Glomerular visceral epithelial cell (primary cell): ENCODE measurements at regions not wholly inside any gene's neighbourhood (a gene's known extent, or its start where the extent isn't known, plus 50 kb on each side); places are given as distances from the start of the nearest gene placed in this dataset.
"Not testable (repeated sequence)": the region's sequence is repeated elsewhere in the genome, so short reads cannot be mapped to it uniquely, and the experiment has no call there.

Experiments used
- DNase-seq: peaks from one replicate; pipeline ENCODE4 v3.0.0-alpha.2; 2016; ENCODE audit errors: extremely low spot score

GRCh38 chr20:60096166-60096565 is 137.9 kb downstream of the CDH26 start:
- DNase-seq: no peak

DNA sequence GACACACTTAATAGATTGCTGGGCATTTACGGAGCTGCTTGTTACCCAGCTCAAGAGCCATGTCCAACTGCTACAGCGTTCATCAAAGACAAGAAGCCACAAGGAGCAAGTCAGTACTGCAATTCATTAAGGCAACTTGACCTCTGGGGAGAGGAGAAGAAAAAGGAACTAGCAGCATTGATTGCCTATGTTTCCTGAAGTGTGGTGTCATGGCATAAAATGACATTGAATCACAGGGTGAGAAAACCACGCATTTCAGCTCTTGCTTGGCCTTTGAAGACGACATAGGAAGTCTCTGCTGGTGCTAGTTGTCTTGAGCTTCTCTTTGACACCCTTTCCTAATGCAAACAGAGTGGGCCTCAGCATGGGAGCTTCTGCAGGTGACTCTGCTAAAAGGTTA is 139.1 kb downstream of the CDH26 start:
- no peak for DNase-seq

GRCh38 chr20:60100780-60101179 is 142.6 kb downstream of the CDH26 start:
- no peak for DNase-seq

- no peak for DNase-seq
Observed at GRCh38 chr20:60101201-60101890, 143.1 kb downstream of the CDH26 start.

DNA sequence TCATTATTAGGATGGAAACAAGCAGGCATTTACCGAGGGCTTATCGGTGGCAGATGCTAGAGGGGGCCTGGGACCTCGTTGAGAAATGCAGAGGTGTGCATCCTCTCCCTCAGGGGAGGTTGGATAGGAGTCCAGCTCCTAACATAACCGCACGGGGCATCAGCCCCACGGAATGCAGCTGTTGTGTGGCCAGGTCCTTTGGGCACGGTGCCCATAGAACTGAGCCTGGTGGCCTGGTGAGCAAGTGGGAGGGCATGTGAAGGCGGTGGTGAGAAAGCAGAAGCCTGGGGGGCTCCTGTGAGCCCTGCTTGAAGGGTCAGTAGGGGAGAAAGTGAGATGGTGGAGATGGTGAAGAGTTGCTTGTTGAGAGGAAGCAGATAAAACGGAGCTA is 143.7 kb downstream of the CDH26 start:
- DNase-seq: no peak

DNA sequence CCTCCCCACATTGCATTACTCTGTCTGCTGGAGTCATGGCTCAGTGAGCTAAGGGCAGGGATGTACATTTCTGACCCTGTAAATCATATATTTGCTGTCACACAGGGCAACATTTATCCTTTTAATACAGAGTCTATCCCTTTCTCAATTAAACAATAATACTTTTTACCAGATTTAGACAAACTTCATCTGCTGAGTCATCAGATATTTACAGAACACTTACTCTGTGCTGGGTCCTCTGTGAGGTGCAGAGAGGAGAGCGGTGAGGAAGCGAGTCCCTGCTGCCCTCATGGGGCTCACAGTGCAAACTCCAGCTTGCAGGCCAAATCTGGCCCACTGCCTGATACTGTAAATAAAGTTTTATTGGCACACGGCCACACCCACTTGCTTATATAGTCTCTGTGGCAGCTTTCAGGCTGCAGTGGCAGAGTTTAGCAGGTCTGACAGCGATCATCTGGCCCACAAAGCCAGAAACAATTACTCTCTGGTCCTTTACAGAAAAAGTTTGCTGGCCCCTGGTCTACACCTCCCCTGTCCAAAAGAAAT is 144.5 kb downstream of the CDH26 start:
- no peak for DNase-seq

- no peak for DNase-seq
Observed at GRCh38 chr20:60104993-60105803, 147.0 kb downstream of the CDH26 start.

DNA sequence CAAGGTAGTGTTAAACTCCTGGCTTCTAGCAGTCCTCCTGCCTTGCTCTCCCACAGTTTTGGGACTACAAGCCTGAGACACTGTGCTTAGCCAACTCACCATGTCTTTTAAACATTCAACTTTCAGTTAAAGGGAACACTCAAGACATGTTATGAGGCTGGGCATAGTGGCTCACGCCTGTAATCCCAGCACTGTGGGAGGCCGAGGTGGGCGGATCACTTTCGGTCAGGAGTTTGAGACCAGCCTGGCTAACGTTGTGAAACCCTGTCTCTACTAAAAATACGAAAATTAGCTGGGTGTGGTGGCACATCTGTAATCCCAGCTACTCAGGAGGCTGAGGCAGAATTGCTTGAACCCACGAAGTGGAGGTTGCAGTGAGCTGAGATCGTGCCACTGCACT is 148.0 kb downstream of the CDH26 start:
- DNase-seq: not testable (repeated sequence)

DNA sequence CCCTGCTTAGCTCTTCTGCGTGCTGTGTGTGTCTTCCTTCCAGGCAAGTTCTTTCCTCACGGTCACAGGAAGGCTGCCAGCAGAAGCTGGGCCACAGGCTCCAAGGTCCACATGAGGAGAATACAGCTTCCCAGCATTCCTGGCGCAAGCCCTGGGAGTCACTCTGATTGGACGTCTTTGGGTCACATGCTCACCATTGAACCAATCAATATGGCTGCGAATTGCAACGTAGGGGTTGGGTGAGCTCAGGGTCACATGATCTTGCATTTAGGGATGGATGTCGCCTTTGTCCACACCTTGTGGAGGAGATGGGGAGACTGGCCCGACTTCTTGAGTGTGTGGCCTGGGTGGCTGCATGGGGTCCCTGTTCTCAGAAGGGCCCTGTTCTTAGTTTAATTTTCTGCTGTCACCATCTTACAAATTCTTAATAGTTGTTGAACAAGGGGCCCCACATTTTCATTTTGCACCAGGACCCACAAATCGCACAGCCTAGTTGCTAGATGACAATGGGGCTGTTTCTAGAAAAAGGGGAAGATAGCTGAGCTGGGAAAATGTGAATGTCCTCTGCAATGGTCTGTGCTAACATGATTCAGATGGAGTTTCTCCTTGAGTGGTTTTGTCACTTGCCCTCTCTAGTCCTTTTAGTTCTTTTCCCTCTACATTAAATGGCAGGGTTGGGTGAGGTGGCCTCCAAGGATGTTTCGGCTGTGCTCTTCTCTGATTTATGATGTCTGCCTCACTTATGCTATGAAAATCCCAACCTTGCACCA is 149.6 kb downstream of the CDH26 start:
- DNase-seq: no peak

DNA sequence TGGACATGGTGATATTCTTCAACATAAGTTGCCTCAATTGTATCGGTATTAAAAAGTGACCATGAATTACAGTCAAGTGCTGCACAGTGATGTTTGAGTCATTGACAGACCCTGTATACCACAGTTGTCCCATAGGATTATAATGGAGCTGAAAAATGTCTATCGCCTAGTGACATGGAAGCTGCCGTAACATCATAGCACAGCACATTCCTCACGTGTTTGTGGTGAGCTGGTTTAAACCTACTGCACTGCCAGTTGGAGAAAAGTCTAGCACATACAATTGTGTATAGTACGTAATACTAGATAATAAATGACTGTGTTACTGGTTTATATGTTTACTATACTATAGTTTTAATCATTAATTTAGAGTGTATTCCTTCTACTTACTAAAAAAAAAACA is 150.2 kb downstream of the CDH26 start:
- DNase-seq: peak; percentile 38

GRCh38 chr20:60113024-60113724 is 155.0 kb downstream of the CDH26 start:
- no peak for DNase-seq

- no peak for DNase-seq
Observed at GRCh38 chr20:60113771-60114170, 155.5 kb downstream of the CDH26 start.

DNA sequence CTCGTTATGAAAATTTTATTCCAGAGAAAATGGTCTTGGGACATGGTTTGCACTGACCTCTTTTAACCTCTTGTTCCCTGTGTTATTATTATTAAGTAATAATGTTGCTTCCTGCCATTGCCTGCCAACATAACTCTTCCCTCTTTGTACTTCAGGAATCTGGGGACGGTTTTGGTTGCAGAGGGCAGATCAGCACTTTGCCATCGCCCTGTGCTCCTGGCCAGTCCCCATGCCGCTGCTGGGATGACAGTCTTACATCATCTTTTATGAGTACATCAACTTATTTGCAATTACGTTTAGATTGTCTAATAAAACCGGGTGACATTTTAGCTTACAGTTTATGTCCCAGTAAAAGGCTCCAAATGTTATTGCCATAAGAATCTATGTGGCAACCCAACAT is 157.2 kb downstream of the CDH26 start:
- no peak for DNase-seq

GRCh38 chr20:60116128-60116909 is 158.1 kb downstream of the CDH26 start:
- DNase-seq: no peak

- no peak for DNase-seq
Observed at GRCh38 chr20:60117065-60117464, 158.8 kb downstream of the CDH26 start.

- no peak for DNase-seq
Observed at GRCh38 chr20:60121903-60122302, 163.7 kb downstream of the CDH26 start.

DNA sequence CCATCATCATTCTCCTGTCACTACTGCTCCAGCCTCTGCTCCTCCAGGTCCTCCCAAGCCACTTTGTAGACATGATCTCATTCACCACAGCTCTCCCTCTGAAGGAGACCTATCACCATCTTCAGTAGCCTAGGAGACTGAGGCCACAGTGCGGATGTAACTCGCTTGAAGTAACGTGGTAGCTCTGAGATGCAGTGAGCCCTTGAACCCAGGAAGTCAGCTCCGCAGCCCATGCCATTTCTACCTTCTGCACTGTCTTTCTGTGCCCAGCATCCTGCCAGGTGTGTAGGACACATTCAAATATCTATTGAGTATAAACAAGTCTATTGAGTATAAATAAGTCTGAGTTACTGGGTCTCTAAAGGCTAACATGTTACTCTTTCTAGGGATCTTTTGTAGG is 164.4 kb downstream of the CDH26 start:
- no peak for DNase-seq

GRCh38 chr20:60123096-60123495 is 164.9 kb downstream of the CDH26 start:
- DNase-seq: no peak

- no peak for DNase-seq
Observed at GRCh38 chr20:60123652-60124051, 165.4 kb downstream of the CDH26 start.

GRCh38 chr20:60124776-60125381 is 166.7 kb downstream of the CDH26 start:
- no peak for DNase-seq
